ENCODE measurements at regions not wholly inside any gene's neighbourhood (a gene's known extent, or its start where the extent isn't known, plus 50 kb on each side); places are given as distances from the start of the nearest gene placed in this dataset.

GRCh38 chr18:28408528-28408927, 231.6 kb upstream of the CDH2 start:
- H3K9me3 ChIP-seq (ENCODE audit: insufficient read depth in 2 of 2, low read depth in 1 of 2, low read length in 1 of 2): no peaks in the 10 kb centered on the region
- FAIRE-seq: no peak
- no peaks in the 10 kb centered on the region for H3K4me1 ChIP-seq (replicated peaks in 1 of 4; ENCODE audit: control insufficient read depth in 3 of 4, insufficient read depth in 4 of 4, low read length in 3 of 4)
- H3K56ac ChIP-seq (replicated peaks; ENCODE audit: insufficient read length, low read depth, low read length): no peak overlapping the region
- DNase-seq (ENCODE audit: low read depth in 1 of 2, low spot score in 2 of 2): no peak
- TF ChIP-seq EGR1 (IDR thresholded peaks at IDR 0.05; ENCODE audit: borderline replicate concordance, low read depth, low read length) (no peak), TEAD4 (IDR thresholded peaks at IDR 0.05; ENCODE audit: low read depth, low read length) (no peak), KDM4A (IDR thresholded peaks at IDR 0.05; ENCODE audit: low read depth, low read length, severe bottlenecking) (no peak), SP2 (IDR thresholded peaks at IDR 0.05; ENCODE audit: low read length) (no peak), HDAC6 (IDR thresholded peaks at IDR 0.05; ENCODE audit: low read depth, low read length) (no peak), FOSL1 (IDR thresholded peaks at IDR 0.05; ENCODE audit: insufficient read depth, low read depth, low read length) (no peak), SAP30 (IDR thresholded peaks at IDR 0.05; ENCODE audit: insufficient read depth, insufficient replicate concordance, low read length) (no peak)
- TF ChIP-seq, protein P1, sequence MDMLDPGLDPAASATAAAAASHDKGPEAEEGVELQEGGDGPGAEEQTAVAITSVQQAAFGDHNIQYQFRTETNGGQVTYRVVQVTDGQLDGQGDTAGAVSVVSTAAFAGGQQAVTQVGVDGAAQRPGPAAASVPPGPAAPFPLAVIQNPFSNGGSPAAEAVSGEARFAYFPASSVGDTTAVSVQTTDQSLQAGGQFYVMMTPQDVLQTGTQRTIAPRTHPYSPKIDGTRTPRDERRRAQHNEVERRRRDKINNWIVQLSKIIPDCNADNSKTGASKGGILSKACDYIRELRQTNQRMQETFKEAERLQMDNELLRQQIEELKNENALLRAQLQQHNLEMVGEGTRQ (IDR thresholded peaks at IDR 0.05; ENCODE audit: low read length): no peak
- no peaks in the 10 kb centered on the region for H3K36me3 ChIP-seq (ENCODE audit: control insufficient read depth in 2 of 4, insufficient read depth in 4 of 4, low read length in 3 of 4)
- H2AFZ ChIP-seq (ENCODE audit: low read length): no peak overlapping the region; the same call in 1 of the 2 replicates
- no peak overlapping the region for H2BK5ac ChIP-seq (ENCODE audit: low read depth, low read length)
- no peak overlapping the region for H3K4me2 ChIP-seq (ENCODE audit: insufficient read depth in 1 of 2, low read depth in 2 of 2, low read length in 2 of 2)
- no peak overlapping the region for H3K4ac ChIP-seq (replicated peaks; ENCODE audit: insufficient read length, low read depth, low read length)
- H2BK15ac ChIP-seq (ENCODE audit: low read length): no peak overlapping the region
- H3K79me2 ChIP-seq (ENCODE audit: control insufficient read depth in 1 of 2, insufficient read depth in 2 of 2, low read length in 2 of 2): no peaks in the 10 kb centered on the region
- H4K5ac ChIP-seq (ENCODE audit: insufficient read length, low read depth, low read length): no peak overlapping the region
- H3K79me1 ChIP-seq (ENCODE audit: low read depth, low read length): no peaks in the 10 kb centered on the region
- H2AK5ac ChIP-seq (ENCODE audit: low read depth, low read length): no peak overlapping the region
- no peak overlapping the region for H4K91ac ChIP-seq (replicated peaks; ENCODE audit: insufficient read length, low read length)
- H2BK120ac ChIP-seq (replicated peaks; ENCODE audit: low read depth, low read length): no peak overlapping the region
- H3K23me2 ChIP-seq (ENCODE audit: low read depth, low read length): no peaks in the 10 kb centered on the region
- no peak overlapping the region for H3K23ac ChIP-seq (ENCODE audit: insufficient read length)
- H4K8ac ChIP-seq (ENCODE audit: extremely low read depth, insufficient read depth, low read length): no peak overlapping the region
- ChIA-PET POLR2A (ENCODE audit: partially characterized antibody) (no interaction called here), CTCF (ENCODE audit: partially characterized antibody) (no interaction called here)
- H3K18ac ChIP-seq (ENCODE audit: extremely low read depth, low read length): no peak overlapping the region
- no peak overlapping the region for H3K4me3 ChIP-seq (ENCODE audit: extremely low read depth in 1 of 4, insufficient read depth in 2 of 4, low read depth in 3 of 4, low read length in 4 of 4)
- H3K27me3 ChIP-seq (replicated peaks in 1 of 4; ENCODE audit: control insufficient read depth in 3 of 4, extremely low read depth in 1 of 4, insufficient read depth in 3 of 4, low read length in 3 of 4): no peaks in the 10 kb centered on the region
- H3K9ac ChIP-seq (replicated peaks in 1 of 4; ENCODE audit: extremely low read depth in 1 of 4, low read depth in 3 of 4, low read length in 3 of 4): no peak overlapping the region
- no peak overlapping the region for H3K14ac ChIP-seq (ENCODE audit: insufficient read length)
- no peak overlapping the region for H3K27ac ChIP-seq (ENCODE audit: low read depth, low read length)
- no peak overlapping the region for H2BK20ac ChIP-seq (ENCODE audit: low read length)
- 86% methylated on average over 2 of the region's 2 CpGs; no CpG with 5 or more reads in 1 of the 2 experiments for whole genome bisulfite sequencing, 2 experiments (ENCODE audit: extremely low coverage in 1 of 2, insufficient coverage in 1 of 2, insufficient read length in 1 of 2, insufficient replicate concordance in 2 of 2, low coverage in 1 of 2, low lambda C conversion rate in 2 of 2, missing lambda C conversion rate in 1 of 2)
- H4K20me1 ChIP-seq (replicated peaks in 1 of 2; ENCODE audit: control insufficient read depth in 1 of 2, insufficient read depth in 2 of 2, low read length in 2 of 2): no peaks in the 10 kb centered on the region
- no peak overlapping the region for H2BK12ac ChIP-seq (ENCODE audit: low read depth, low read length)
